Left ventricle myocardium inferior (tissue), 1 donor: ENCODE measurements at regions not wholly inside any gene's neighbourhood (a gene's known extent, or its start where the extent isn't known, plus 50 kb on each side); places are given as distances from the start of the nearest gene placed in this dataset.
"Not testable (repeated sequence)": the region's sequence is repeated elsewhere in the genome, so short reads cannot be mapped to it uniquely, and the experiment has no call there.

Experiments used
- DNase-seq: peaks from one replicate; pipeline ENCODE4 v3.0.0-alpha.2; 2020
- H3K27ac ChIP-seq: fragments of 200-600 bp; replicated peaks from 2 replicates; pipeline ENCODE4 v1.8.0; 2021
- H3K27me3 ChIP-seq: fragments of 200-600 bp; 2 replicates; pipeline ENCODE4 v1.8.0; 2021; ENCODE audit warnings: low read depth
- H3K36me3 ChIP-seq: fragments of 200-600 bp; 2 replicates; pipeline ENCODE4 v1.8.0; 2021
- H3K4me1 ChIP-seq: fragments of 200-600 bp; 2 replicates; pipeline ENCODE4 v1.8.0; 2021
- H3K4me3 ChIP-seq: fragments of 200-600 bp; 2 replicates; pipeline ENCODE4 v1.8.0; 2021; ENCODE audit warnings: mild to moderate bottlenecking, moderate library complexity
- H3K9me3 ChIP-seq: fragments of 200-600 bp; replicated peaks from 2 replicates; pipeline ENCODE4 v1.8.0; 2021
- CTCF ChIP-seq: fragments of 200-600 bp; IDR thresholded peaks from 2 replicates; pipeline ENCODE4 v1.8.0; 2021; ENCODE audit warnings: antibody characterized with exemption, mild to moderate bottlenecking, borderline replicate concordance
- intact Hi-C: fragments of 100-400 bp; cut with micrococcal nuclease; formaldehyde crosslinking; loops from one replicate; pipeline ENCODE4 v1.11.0; 2022
- donor health status: DM: no; HTN: yes; CAD: no; lungs with severe emphysema.

GRCh38 chr4:158450741-158451140 is 70.9 kb upstream of the RXFP1 start:
- no peak for TF ChIP-seq CTCF
- intact Hi-C loops, result no loop called here
- no peak for DNase-seq
- Histone ChIP-seq H3K27ac (no peak overlapping the region), H3K4me1 (no peaks in the 10 kb centered on the region), H3K36me3 (no peaks in the 10 kb centered on the region), H3K9me3 (peaks cover 12% of the 10 kb centered on the region), H3K4me3 (no peak overlapping the region), H3K27me3 (no peaks in the 10 kb centered on the region)

- H3K27ac ChIP-seq, H3K27me3 ChIP-seq, intact Hi-C loops, H3K36me3 ChIP-seq, H3K4me3 ChIP-seq, DNase-seq, H3K4me1 ChIP-seq: not testable (repeated sequence)
- peaks cover 16% of the 10 kb centered on the region for H3K9me3 ChIP-seq
These were observed 69.6 kb upstream of the RXFP1 start for GRCh38 chr4:158452116-158452515.

GRCh38 chr4:158458271-158458895 is 63.3 kb upstream of the RXFP1 start:
- no peaks in the 10 kb centered on the region for H3K36me3 ChIP-seq
- TF ChIP-seq CTCF, result no peak
- intact Hi-C loops, result no loop called here
- DNase-seq, result no peak
- no peaks in the 10 kb centered on the region for H3K4me1 ChIP-seq
- no peak overlapping the region for H3K27ac ChIP-seq
- peaks cover 10% of the 10 kb centered on the region for H3K9me3 ChIP-seq
- no peaks in the 10 kb centered on the region for H3K27me3 ChIP-seq
- H3K4me3 ChIP-seq, result no peak overlapping the region

GRCh38 chr4:158459085-158459820 is 62.4 kb upstream of the RXFP1 start:
- Histone ChIP-seq H3K4me3 (no peak overlapping the region), H3K27ac (no peak overlapping the region), H3K27me3 (no peaks in the 10 kb centered on the region), H3K9me3 (peaks cover 10% of the 10 kb centered on the region), H3K36me3 (no peaks in the 10 kb centered on the region), H3K4me1 (no peaks in the 10 kb centered on the region)
- intact Hi-C loops, result no loop called here
- no peak for DNase-seq
- no peak for TF ChIP-seq CTCF

GRCh38 chr4:158461336-158461735 is 60.3 kb upstream of the RXFP1 start:
- DNase-seq, result no peak
- intact Hi-C loops, result no loop called here
- no peaks in the 10 kb centered on the region for H3K36me3 ChIP-seq

More at GRCh38 chr4:158461336-158461735, 60.3 kb upstream of the RXFP1 start:
- no peaks in the 10 kb centered on the region for H3K4me1 ChIP-seq
- no peak overlapping the region for H3K27ac ChIP-seq
- H3K27me3 ChIP-seq, result no peaks in the 10 kb centered on the region
- TF ChIP-seq CTCF, result no peak
- no peaks in the 10 kb centered on the region for H3K9me3 ChIP-seq
- no peak overlapping the region for H3K4me3 ChIP-seq
